ENCODE measurements at regions not wholly inside any gene's neighbourhood (a gene's known extent, or its start where the extent isn't known, plus 50 kb on each side); places are given as distances from the start of the nearest gene placed in this dataset.

GRCh38 chr5:57324181-57324580 is 150.3 kb downstream of the GPBP1 start:
- TF ChIP-seq CTCF (IDR thresholded peaks at IDR 0.05) (no peak), BHLHE40 (IDR thresholded peaks at IDR 0.05; ENCODE audit: low read depth, low read length) (no peak), TP53 (CRISPR knock-in tag; IDR thresholded peaks at IDR 0.05) (no peak), MYC (IDR thresholded peaks at IDR 0.05; ENCODE audit: borderline replicate concordance, low read length) (no peak), POLR2A (IDR thresholded peaks at IDR 0.05; ENCODE audit: low read length) (no peak), RFX5 (IDR thresholded peaks at IDR 0.05) (no peak), HDAC2 (IDR thresholded peaks at IDR 0.05) (no peak), ELK1 (IDR thresholded peaks at IDR 0.05; ENCODE audit: low read depth, low read length) (no peak), CHD2 (IDR thresholded peaks at IDR 0.05; ENCODE audit: low read length, partially characterized antibody) (no peak)
